ENCODE measurements at regions not wholly inside any gene's neighbourhood (a gene's known extent, or its start where the extent isn't known, plus 50 kb on each side); places are given as distances from the start of the nearest gene placed in this dataset.

- no peak for TF ChIP-seq USF2 (IDR thresholded peaks at IDR 0.05; ENCODE audit: low read depth, low read length)
- no peak for TF ChIP-seq USF2 (CRISPR knock-in tag; IDR thresholded peaks at IDR 0.05; ENCODE audit: borderline replicate concordance)
- TF ChIP-seq ETV5 (CRISPR knock-in tag; IDR thresholded peaks at IDR 0.05; ENCODE audit: borderline replicate concordance) = no peak
These were observed 222.8 kb downstream of the TRAM1L1 start for GRCh38 chr4:116862592-116862991.

Data from HepG2 (cell line).